GM21390 (cell line): ENCODE measurements at regions not wholly inside any gene's neighbourhood (a gene's known extent, or its start where the extent isn't known, plus 50 kb on each side); places are given as distances from the start of the nearest gene placed in this dataset.
"Not testable (repeated sequence)": the region's sequence is repeated elsewhere in the genome, so short reads cannot be mapped to it uniquely, and the experiment has no call there.

Experiments
- ATAC-seq: cut with Tn5 transposase; IDR thresholded peaks from one replicate; pipeline ENCODE4 v1.9.1; 2021; ENCODE audit not compliant: unreplicated experiment

- ATAC-seq: not testable (repeated sequence)
These were observed 770.2 kb upstream of the VRK2 start for GRCh38 chr2:57276408-57276807.

GRCh38 chr2:57278451-57278850 lies 768.2 kb upstream of the VRK2 start:
- no peak for ATAC-seq

- ATAC-seq: no peak
These were observed 755.4 kb upstream of the VRK2 start for GRCh38 chr2:57291209-57291608.

DNA sequence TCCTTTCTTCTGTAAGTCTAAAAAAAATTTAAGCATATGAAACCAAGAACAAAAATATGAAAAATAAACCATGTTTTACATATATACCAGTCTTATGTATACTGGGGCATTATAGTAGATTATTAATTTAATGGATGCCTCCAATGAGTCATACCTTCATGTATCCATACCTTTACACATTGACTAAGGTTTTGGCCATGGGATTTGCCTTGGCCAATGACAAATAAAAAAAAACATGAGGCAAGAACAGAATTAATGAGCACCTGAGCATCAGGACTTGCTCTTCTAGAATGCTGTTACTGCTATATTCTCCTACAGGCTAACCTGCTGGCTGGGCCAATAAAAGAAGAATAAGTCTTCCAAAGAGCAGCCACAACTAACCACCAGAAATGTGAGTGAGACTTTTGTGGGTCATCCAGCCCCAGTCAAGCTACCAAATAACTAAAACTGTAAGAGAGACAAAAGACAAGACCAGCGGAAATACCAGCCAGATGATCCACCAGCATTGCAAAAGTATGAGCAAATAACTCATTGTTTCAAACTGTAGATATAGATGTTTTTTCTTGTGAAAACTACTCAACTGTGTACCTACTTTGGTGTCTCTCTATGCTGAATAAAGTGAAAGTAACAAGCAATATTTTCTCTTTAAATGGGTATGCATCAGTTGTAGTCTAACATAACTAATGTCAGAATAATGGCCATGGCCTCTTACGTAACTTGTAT lies 749.6 kb upstream of the VRK2 start:
- no peak for ATAC-seq

DNA sequence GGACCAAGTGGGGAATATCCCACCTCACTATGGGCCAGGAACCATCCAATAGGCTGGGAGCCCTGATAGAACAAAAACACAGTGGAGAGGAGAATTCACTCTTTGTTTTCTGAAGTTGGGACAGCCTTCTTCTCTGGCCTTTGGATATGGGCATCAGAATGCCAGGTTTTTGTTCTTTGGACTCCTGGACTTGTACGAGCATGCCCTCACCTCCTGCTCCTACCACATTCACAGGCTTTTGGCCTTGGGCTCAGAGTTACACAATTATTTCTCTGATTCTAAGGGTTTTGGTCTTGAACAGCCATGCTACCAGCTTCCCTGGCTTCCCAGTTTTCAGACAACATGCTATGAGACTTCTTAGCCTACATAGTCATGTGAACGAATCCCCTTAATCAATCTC lies 732.9 kb upstream of the VRK2 start:
- no peak for ATAC-seq

DNA sequence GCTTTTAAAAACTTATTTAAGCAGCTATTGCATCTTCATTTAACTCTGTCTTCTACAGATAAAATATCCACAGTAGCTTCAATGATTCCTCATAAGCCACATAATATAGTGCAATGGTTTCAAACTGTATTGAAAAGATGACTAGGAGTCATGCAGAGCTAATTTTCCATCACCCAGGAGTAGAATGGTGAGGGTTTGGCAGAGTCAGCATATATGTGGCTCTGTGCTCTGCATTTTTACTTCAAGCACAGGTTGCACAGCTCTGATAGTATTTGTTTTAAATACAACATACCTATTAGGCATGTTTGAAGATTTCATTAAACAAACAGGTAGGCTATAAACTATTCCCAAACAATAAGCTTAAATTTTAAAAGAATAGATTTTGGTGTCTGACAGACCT lies 731.9 kb upstream of the VRK2 start:
- no peak for ATAC-seq

DNA sequence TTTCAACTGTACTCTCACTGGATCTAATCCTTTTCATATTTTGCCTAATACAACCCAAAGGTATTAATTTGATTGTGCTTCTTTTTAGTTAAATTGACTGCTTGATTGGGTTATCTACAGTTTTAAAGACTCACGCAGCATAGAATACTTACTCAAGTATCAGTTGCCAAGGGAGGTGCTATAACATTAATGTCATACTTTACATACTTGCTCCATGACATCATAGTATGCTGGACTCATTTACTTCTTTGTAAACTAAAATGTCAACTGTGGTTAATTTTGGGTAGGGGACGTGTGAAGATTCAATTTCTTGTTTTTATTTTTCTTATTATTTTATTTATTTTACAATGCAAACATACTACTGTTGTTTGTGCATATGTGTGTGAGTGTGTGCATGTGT lies 716.2 kb upstream of the VRK2 start:
- ATAC-seq: no peak

DNA sequence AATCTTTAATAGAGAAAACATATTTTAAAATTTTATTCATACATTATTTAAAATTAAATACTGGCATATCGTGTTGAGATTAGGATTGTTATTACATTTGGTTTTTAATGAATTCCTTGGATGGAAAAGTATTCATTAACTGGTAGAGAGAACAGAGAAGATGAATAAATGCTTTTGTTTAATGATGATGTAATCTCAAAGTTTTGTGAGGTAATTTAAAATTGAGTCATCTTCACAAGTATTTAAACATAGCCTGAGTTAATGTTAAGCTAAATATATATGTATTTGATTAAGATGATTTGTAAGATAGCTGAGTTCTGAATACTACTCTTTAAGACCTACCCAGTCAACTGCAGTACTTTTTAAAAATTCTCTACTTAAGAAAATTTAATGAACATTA lies 713.4 kb upstream of the VRK2 start:
- no peak for ATAC-seq

GRCh38 chr2:57343391-57344006 lies 703.1 kb upstream of the VRK2 start:
- no peak for ATAC-seq

GRCh38 chr2:57368190-57368589 lies 678.4 kb upstream of the VRK2 start:
- no peak for ATAC-seq

DNA sequence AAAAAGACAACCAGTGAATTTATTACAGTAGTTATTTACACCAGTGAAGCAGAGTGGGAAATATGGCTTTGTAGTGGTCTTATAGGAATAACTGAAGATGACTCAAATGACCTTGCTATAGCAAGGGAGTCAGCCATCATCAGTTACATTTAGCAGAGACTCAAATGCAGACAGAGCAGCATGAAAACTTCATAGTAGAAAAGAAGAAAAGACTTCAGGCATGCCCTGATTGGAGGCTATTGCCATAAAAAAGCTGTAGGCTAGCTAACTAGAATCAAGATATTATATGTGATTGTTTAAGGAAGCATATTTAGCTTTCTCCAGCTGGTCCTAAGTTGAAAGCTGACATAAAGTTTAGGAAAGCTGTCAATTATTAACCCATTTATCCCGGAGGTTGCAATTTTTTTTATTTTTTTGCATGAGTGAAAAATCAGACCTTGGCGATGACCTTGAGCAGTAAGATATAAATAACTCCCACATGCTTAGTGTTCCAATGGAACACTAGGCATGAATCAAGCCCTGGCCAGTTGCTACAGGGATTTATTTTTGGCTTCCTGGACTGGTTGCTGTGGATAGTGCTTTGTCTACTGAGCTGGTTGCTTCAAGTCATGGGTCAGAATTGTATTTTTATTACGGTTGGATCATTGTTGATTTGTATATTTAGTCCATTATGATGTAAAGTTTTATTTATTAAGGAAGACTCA lies 675.6 kb upstream of the VRK2 start:
- ATAC-seq: no peak

DNA sequence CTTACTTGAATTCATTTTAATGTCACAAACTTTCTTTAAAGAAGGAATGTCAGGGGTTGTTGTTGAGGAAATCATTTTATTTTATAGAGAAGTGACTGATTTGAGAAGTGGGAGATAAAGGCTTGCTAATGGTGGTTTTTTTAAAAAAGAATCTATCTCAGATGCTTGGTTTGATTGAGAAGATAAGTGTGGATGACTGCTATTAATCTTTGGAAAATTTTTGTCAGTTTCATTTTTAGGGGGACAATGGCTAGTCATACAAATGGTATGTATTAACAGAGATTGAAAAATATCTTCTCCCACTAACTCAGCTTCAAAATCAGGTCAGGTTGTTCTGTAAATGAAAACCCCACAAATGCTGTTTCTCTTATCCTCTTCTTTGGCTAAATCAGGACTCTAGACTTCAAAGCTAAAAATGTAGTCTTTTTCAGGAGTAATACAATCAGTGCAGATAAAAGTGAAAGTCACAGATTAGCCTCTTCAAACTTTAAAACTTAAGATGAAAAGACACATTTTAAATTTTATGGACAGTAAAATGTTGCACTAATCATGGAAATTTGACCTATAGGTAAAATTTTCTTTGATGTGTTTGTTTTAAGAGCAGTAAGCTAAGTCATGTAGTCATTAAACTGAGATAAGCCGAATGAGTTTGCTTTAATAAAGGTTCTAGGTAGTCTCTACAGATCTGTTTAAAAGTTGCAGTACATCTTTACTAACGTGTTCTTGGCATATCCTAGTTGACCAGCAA lies 674.2 kb upstream of the VRK2 start:
- ATAC-seq: no peak

GRCh38 chr2:57373530-57373929 lies 673.1 kb upstream of the VRK2 start:
- ATAC-seq: no peak

- ATAC-seq: no peak
These were observed 669.6 kb upstream of the VRK2 start for GRCh38 chr2:57376985-57377384.

DNA sequence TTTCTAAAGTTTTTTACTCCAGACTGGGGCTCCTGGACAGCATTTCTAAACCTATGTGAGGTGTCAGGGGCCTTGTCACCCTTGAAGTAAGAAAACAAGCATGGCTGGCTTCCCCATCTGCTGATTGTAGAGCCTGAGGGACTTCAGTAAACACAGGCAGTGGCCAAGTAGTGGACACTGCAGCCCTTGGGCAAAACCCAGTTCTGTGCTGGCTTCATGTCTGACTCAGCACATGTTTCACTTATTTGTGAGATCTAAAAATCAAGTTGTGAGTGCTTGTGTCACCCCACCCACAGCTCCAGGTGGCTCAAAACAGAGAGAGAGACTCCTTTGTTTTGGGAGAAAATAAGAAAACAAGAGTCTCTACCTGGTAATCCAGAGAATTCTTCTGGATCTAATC lies 660.3 kb upstream of the VRK2 start:
- ATAC-seq: no peak

- no peak for ATAC-seq
These were observed 650.1 kb upstream of the VRK2 start for GRCh38 chr2:57396355-57397098.

- no peak for ATAC-seq
These were observed 648.9 kb upstream of the VRK2 start for GRCh38 chr2:57397550-57398360.

GRCh38 chr2:57399057-57399456 lies 647.5 kb upstream of the VRK2 start:
- no peak for ATAC-seq

DNA sequence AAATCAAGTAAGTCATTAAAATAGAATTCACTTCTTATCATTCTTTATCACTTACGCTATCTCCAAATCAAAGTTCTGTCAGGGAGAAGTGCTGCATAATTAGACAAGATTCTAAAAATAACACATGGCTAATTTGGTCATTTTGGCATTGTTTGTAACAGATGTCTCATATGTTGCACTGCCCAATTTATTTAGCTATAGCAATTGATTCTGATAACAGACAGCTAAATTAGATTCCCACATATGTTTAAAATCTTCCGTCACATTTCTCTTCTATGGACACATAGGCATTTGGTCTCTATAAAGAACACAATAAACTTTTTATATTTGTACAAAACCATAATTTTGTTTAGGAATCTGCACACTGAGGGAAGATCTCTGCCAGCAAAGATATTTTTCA lies 644.5 kb upstream of the VRK2 start:
- ATAC-seq: no peak

DNA sequence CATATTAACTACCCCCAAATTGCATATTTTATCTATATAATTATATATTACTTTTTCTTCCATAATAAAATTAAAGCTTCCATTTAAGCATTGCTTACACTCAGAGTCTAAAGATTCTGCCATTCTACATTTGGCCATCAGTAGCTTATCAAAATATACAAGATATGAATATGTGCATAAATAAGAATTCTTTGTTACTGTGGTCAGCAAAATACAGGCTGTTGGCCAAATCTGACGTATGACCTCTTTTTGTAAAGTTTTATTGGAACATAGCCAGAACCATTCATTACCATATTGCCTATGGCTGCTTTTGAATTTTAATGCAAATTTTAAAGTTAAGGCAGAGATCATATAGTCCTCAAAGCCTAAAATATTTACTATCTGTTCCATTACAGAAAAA lies 643.9 kb upstream of the VRK2 start:
- no peak for ATAC-seq
